Tibial nerve (tissue), 4 donors: ENCODE measurements at regions not wholly inside any gene's neighbourhood (a gene's known extent, or its start where the extent isn't known, plus 50 kb on each side); places are given as distances from the start of the nearest gene placed in this dataset.

Experiments used
- DNase-seq, 2 donors: peaks; one replicate each; pipeline ENCODE4 v3.0.0-alpha.2; 2019; ENCODE audit warnings: low spot score in 2 of 2
- H3K27ac ChIP-seq, 4 donors: fragments of 200-600 bp; sonication (generic) in 3 of 4; one replicate each; pipeline ENCODE4 v1.5.1; 2017 to 2019; ENCODE audit warnings: mild to moderate bottlenecking in 1 of 4
- H3K27me3 ChIP-seq, 2 donors: fragments of 200-600 bp; sonication (generic) in 1 of 2; one replicate each; pipeline versions ENCODE4 v1.5.1 to v1.6.0; 2017 to 2019
- H3K36me3 ChIP-seq, 3 donors: fragments of 200-600 bp; sonication (generic); one replicate each; pipeline ENCODE4 v1.5.1; 2018 to 2019
- H3K4me1 ChIP-seq, 4 donors: fragments of 200-600 bp; sonication (generic) in 3 of 4; one replicate each; pipeline ENCODE4 v1.5.1; 2017 to 2019
- H3K4me3 ChIP-seq, 4 donors: fragments of 200-600 bp; sonication (generic) in 3 of 4; one replicate each; pipeline ENCODE4 v1.5.1; 2017 to 2019; ENCODE audit warnings: mild to moderate bottlenecking in 1 of 4, moderate library complexity in 1 of 4
- H3K9me3 ChIP-seq, 4 donors: fragments of 200-600 bp; sonication (generic) in 3 of 4; one replicate each; pipeline ENCODE4 v1.5.1; 2017 to 2019
- EP300 ChIP-seq, 2 donors: sonication (generic); formaldehyde crosslinking; IDR thresholded peaks; one replicate each; pipeline ENCODE4 v1.6.1; 2017; ENCODE audit warnings: antibody characterized with exemption in 2 of 2, mild to moderate bottlenecking in 1 of 2
- POLR2A ChIP-seq, 2 donors: fragments of 450-650 bp; IDR thresholded peaks; one replicate each; pipeline ENCODE4 v1.6.1; 2017; ENCODE audit warnings: antibody characterized with exemption in 2 of 2, mild to moderate bottlenecking in 2 of 2, moderate library complexity in 2 of 2
- WGBS, 2 donors: methylation state at CpG; one replicate each; pipeline ENCODE4 v1.1.5; 2018; 5-methylcytosine and 5-hydroxymethylcytosine counted together
- TF ChIP-seq, protein P1 (sequence below), 5 experiments: fragments of 200-600 bp in 3 of 5; fragments of 450-650 bp in 2 of 5; sonication (generic) in 3 of 5; IDR thresholded peaks; one replicate each; pipeline ENCODE4 v1.5.1; 2016 to 2019; ENCODE audit warnings: antibody characterized with exemption in 5 of 5, mild to moderate bottlenecking in 3 of 5, moderate library complexity in 2 of 5

DNA sequence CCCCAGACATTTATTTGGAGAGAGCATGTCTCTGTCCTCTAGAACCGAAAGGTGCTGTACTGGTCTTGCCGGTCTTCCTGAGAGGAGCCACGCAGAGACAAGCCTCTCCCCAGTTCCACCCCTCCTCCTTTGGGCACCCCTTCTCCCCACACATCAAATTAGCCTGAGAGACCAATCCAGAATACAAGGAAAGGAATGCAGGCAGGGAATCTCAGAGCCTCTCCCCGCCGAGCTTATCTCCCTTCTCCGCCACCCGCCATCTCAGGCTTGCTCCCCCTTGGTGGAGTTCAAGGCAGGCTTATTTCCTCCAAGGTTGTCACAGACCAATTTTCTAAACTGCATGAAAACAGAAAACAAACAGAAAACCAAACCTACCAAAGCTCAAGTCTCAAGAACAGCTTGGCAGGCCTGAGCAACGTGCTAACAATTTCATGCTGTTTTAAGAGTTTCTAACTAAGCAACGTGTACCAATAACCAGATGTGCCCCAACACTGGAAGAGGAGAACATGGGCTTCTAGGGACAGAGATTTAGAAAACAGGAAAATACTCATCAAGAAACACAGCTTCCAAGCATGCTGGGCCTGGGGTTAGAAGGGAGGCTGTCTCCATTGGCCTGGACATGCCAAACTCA lies 124.5 kb upstream of the PKDCC start:
- TF ChIP-seq EP300 (IDR thresholded peaks at IDR 0.05), result peak in 1 of 2 donors; percentile 37
- no peak for TF ChIP-seq POLR2A (IDR thresholded peaks at IDR 0.05)
- Histone ChIP-seq H3K4me3 (no peak overlapping the region), H3K9me3 (no peaks in the 10 kb centered on the region), H3K27me3 (no peaks in the 10 kb centered on the region), H3K4me1 (peaks cover 0 to 47% (median 15%) of the 10 kb centered on the region in 4 donors), H3K36me3 (no peaks in the 10 kb centered on the region), H3K27ac (peak overlapping the region in 2 of 4 donors; percentile 59 to 72)
- DNase-seq, result no peak
- 68 to 74% methylated on average over 9 of the region's 9 CpGs for WGBS, 2 donors

DNA sequence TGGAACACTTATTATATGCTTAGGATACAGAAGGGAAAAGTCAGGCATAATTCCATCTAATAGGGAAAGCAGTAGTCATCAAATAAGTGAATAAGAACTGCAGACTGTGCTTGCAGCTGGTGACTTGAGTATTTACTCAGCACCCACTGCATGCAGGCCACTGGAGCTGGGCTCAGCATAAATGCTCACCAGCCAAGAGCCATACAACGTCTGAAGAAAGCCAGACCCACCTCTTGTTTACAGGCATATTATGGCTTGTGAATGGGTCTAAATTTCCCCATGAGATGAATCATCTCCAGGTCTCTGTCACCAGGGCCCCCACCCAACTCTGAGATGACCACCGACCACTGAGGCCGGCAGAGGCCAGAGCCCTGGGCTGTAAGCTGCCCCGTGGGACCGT lies 123.8 kb upstream of the PKDCC start:
- H3K9me3 ChIP-seq, result no peaks in the 10 kb centered on the region
- no peak for TF ChIP-seq POLR2A (IDR thresholded peaks at IDR 0.05)
- TF ChIP-seq EP300 (IDR thresholded peaks at IDR 0.05), result no peak
- TF ChIP-seq, protein P1, sequence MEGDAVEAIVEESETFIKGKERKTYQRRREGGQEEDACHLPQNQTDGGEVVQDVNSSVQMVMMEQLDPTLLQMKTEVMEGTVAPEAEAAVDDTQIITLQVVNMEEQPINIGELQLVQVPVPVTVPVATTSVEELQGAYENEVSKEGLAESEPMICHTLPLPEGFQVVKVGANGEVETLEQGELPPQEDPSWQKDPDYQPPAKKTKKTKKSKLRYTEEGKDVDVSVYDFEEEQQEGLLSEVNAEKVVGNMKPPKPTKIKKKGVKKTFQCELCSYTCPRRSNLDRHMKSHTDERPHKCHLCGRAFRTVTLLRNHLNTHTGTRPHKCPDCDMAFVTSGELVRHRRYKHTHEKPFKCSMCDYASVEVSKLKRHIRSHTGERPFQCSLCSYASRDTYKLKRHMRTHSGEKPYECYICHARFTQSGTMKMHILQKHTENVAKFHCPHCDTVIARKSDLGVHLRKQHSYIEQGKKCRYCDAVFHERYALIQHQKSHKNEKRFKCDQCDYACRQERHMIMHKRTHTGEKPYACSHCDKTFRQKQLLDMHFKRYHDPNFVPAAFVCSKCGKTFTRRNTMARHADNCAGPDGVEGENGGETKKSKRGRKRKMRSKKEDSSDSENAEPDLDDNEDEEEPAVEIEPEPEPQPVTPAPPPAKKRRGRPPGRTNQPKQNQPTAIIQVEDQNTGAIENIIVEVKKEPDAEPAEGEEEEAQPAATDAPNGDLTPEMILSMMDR (IDR thresholded peaks at IDR 0.05), result no peak
- no peaks in the 10 kb centered on the region for H3K36me3 ChIP-seq
- H3K4me1 ChIP-seq, result peaks cover 0 to 55% (median 15%) of the 10 kb centered on the region in 4 donors
- 71 to 91% methylated on average over 5 of the region's 5 CpGs for WGBS, 2 donors
- no peak for DNase-seq
- peak overlapping the region in 1 of 4 donors; percentile 51 for H3K27ac ChIP-seq
- H3K27me3 ChIP-seq, result no peaks in the 10 kb centered on the region
- H3K4me3 ChIP-seq, result no peak overlapping the region

- no peak for TF ChIP-seq POLR2A (IDR thresholded peaks at IDR 0.05)
- no peak for TF ChIP-seq EP300 (IDR thresholded peaks at IDR 0.05)
- TF ChIP-seq, protein P1 (IDR thresholded peaks at IDR 0.05), result no peak
- Histone ChIP-seq H3K4me1 (peaks cover 0 to 55% (median 15%) of the 10 kb centered on the region in 4 donors), H3K36me3 (no peaks in the 10 kb centered on the region), H3K9me3 (no peaks in the 10 kb centered on the region), H3K27me3 (no peaks in the 10 kb centered on the region), H3K4me3 (no peak overlapping the region), H3K27ac (no peak overlapping the region)
- 81 to 85% methylated on average over 4 of the region's 4 CpGs for WGBS, 2 donors
- no peak for DNase-seq
Measured at GRCh38 chr2:41924709-41925408, 123.0 kb upstream of the PKDCC start.

DNA sequence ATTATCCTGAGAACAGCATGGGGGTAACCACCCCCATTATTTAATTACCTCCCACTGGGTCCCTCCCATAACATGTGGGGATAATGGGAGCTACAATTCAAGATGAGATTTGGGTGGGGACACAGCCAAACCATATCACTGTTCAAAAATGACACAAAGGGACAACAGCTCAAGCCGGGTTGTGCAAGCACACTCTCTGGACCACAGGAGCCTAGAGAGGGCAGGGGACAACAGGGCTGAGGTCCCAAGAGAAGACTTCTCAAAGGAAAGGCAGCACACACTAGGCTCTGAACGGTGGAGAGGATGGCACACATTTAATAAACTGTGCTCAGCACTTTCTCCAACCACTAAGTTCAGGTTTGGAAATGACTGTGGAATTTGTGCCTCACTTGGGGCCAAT lies 122.1 kb upstream of the PKDCC start:
- TF ChIP-seq POLR2A (IDR thresholded peaks at IDR 0.05) (no peak), EP300 (IDR thresholded peaks at IDR 0.05) (no peak)
- TF ChIP-seq, protein P1 (IDR thresholded peaks at IDR 0.05), result no peak

GRCh38 chr2:41926614-41927580 lies 120.9 kb upstream of the PKDCC start:
- Histone ChIP-seq H3K36me3 (no peaks in the 10 kb centered on the region), H3K9me3 (no peaks in the 10 kb centered on the region), H3K4me1 (peaks cover 0 to 71% (median 28%) of the 10 kb centered on the region in 4 donors), H3K4me3 (no peak overlapping the region), H3K27me3 (no peaks in the 10 kb centered on the region), H3K27ac (peak overlapping the region; percentile 20 to 77 (median 36))
- WGBS, 2 donors, result 62 to 65% methylated on average over 8 of the region's 8 CpGs
- TF ChIP-seq, protein P1 (IDR thresholded peaks at IDR 0.05), result no peak
- TF ChIP-seq EP300 (IDR thresholded peaks at IDR 0.05), result peak in 1 of 2 donors; percentile 36
- no peak for DNase-seq

More for the DNA sequence above, 122.1 kb upstream of the PKDCC start:
- 90 to 100% methylated on average over 2 of the region's 2 CpGs for WGBS, 2 donors
- Histone ChIP-seq H3K36me3 (no peaks in the 10 kb centered on the region), H3K27me3 (no peaks in the 10 kb centered on the region), H3K4me1 (peaks cover 0 to 62% (median 16%) of the 10 kb centered on the region in 4 donors), H3K4me3 (no peak overlapping the region), H3K9me3 (no peaks in the 10 kb centered on the region), H3K27ac (peak overlapping the region in 2 of 4 donors; percentile 40 to 77)
- DNase-seq, result no peak
